HepG2 (cell line): ENCODE measurements at regions not wholly inside any gene's neighbourhood (a gene's known extent, or its start where the extent isn't known, plus 50 kb on each side); places are given as distances from the start of the nearest gene placed in this dataset.

Source experiments
- ARNT ChIP-seq: fragments of 450-650 bp; IDR thresholded peaks from 2 replicates; pipeline ENCODE4 v1.6.1; 2017
- GATA4 ChIP-seq: sonication (generic); IDR thresholded peaks from 2 replicates; pipeline ENCODE4 v1.6.1; 2016; ENCODE audit warnings: antibody characterized with exemption, low read depth, borderline replicate concordance
- ZFP36 ChIP-seq: fragments of 150-350 bp; IDR thresholded peaks from 2 replicates; pipeline ENCODE4 v1.6.1; 2018; ENCODE audit warnings: borderline replicate concordance, low read length, low read depth; ENCODE audit not compliant: partially characterized antibody
- ZNF24 ChIP-seq: fragments of 450-650 bp; IDR thresholded peaks from 2 replicates; pipeline ENCODE4 v1.6.1; 2017; ENCODE audit warnings: antibody characterized with exemption, mild to moderate bottlenecking

GRCh38 chr3:82015241-82015640 is 253.8 kb upstream of the GBE1 start:
- TF ChIP-seq ZFP36 = no peak
- TF ChIP-seq GATA4 = no peak
- no peak for TF ChIP-seq ARNT
- no peak for TF ChIP-seq ZNF24
